Posterior cingulate gyrus (tissue), 11 donors: ENCODE measurements at regions not wholly inside any gene's neighbourhood (a gene's known extent, or its start where the extent isn't known, plus 50 kb on each side); places are given as distances from the start of the nearest gene placed in this dataset.
"Not testable (repeated sequence)": the region's sequence is repeated elsewhere in the genome, so short reads cannot be mapped to it uniquely, and the experiment has no call there.

Experiments
- DNase-seq, 10 donors: peaks; one replicate each; pipeline versions ENCODE4 v3.0.0 to v3.0.0-alpha.2; 2020 to 2021; ENCODE audit warnings: mixed read lengths in 3 of 10
- intact Hi-C: fragments of 100-400 bp; cut with DNase I; formaldehyde crosslinking; loops from one replicate; pipeline ENCODE4 v1.15.1; 2023

DNA sequence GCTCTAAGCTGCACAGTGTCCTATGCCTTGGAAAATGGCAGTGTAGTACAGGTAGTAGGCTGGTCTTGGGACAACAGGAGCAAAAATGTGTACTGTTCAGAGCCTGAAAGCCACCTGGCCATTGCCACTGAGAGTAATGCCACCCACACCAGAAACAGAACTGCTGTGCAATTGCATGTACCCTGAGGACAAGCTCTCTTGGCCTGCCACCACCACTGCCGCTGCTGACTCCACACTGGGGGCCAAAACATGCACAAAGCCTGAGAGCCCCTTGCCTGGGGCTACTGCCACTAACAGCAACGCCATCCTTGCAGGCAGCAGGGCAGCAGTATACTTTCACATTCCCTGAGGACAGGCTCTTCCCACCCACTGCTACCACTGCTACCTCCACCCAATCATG is 251.9 kb upstream of the CDH12 start:
- intact Hi-C loops = no loop called here
- peak in 2 of 10 donors; percentile 17 to 56 for DNase-seq

DNA sequence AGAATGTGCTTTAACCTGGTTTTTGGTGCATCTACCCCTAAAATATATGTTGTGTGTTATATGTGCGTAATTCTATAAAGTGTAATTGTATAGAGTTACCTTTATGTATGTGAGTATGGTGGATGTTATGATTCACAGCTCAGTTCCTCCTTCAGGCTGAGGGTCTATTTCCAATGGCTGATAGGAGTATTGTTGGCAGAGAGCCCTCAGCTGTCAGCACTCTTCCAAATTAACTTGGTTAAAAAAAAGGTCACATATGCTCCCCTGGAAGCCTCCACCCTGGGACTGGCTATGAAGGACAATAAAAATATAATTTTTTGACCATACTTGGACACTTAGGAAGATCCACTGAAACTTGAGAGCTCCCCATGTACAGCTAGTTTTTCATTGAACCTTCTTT is 250.4 kb upstream of the CDH12 start:
- intact Hi-C loops = no loop called here
- no peak for DNase-seq

DNA sequence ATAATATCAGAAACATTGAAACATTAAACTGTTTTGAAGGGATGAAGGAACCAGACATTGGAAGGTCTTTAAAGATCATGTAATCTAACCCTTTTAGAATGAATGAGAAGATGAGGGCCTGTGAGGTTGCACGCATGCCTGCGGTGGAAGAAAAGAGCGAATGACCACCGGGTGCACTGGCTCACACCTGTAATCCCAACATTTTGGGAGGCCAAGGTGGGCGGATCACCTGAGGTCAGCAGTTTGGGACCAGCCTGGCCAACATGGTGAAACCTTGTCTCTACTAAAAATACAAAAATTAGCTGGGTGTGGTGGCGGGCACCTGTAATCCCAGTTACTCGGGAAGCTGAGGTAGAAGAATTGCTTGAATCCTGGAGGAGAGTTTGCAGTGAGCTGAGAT is 242.3 kb upstream of the CDH12 start:
- intact Hi-C loops = not testable (repeated sequence)
- peak in 1 of 10 donors; percentile 51 for DNase-seq

DNA sequence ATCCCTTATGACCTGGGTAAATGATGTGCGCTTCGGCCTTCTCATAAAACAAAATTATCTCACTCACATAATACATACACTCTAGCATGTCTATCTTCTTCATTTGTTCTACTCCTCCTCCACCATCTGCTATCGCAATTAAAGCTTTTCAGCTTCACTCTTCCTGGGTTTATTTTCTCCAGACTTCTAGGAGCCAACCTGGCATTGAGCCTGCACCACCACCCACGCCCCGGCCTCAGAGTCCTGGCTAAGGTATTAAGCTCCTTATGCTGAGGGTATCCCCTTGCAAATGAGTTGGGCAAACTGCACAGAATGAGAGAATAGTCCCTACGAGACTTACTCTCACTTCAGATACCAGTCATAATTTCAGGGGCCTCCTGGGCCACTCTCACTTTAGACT is 236.1 kb upstream of the CDH12 start:
- intact Hi-C loops = no loop called here
- peak in 6 of 10 donors; percentile 27 to 89 (median 68) for DNase-seq

DNA sequence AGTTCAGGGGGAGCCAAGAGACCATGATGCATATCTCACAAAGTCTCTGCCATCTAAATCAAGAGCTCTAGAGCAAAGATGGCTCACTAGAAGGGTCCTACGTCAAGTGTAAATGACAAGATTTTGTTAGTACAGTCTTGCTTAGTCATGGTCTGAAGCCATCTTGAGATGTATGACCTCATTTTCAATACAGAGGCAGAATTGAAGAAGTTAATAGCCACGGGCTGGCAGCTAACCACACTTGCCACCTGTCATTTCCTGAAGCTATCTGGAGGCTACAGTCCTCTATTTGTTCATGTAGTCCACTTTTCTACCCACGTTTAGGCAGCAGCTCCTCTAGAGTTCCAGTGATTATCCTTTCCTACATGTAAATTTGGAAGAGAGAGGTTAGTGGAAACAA is 231.7 kb upstream of the CDH12 start:
- no peak for DNase-seq
- intact Hi-C loops = no loop called here

DNA sequence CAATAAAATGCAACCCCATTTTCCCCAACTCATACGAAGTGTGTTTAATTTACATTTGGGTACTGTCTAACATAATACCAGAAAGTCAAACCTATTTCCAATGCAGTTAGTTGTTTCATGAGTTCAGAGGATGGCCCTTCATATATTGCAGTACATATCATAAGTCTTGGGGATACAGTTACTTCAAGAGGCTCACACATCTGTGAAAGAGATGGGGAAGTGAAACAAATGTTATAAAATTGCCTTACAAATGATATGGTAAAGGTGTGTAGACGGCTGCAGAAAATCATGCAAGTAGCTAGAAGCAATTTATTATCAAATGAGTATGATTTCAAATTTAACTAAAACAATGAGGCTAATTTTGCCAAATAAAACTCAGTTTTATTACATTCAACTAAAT is 219.0 kb upstream of the CDH12 start:
- DNase-seq = no peak
- intact Hi-C loops = no loop called here

DNA sequence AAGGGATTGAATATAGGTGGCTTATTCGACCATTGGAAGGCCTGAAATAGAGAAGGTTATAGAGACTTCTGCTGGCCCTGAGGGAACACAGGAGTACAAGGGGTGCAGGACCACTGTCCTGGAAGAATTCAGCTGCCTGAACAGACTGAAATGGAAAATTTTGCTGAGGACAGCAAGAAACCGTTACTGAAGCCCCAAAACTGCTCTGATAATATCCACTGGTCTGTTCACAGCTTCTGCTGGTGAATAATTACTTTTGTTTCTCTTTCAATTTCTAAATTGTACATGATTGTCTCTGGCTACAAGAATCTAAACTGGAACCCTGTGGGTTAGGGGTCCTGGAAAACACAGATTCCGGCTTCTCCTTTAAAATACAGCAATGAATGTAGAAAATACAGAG is 218.5 kb upstream of the CDH12 start:
- no peak for DNase-seq
- intact Hi-C loops = no loop called here

DNA sequence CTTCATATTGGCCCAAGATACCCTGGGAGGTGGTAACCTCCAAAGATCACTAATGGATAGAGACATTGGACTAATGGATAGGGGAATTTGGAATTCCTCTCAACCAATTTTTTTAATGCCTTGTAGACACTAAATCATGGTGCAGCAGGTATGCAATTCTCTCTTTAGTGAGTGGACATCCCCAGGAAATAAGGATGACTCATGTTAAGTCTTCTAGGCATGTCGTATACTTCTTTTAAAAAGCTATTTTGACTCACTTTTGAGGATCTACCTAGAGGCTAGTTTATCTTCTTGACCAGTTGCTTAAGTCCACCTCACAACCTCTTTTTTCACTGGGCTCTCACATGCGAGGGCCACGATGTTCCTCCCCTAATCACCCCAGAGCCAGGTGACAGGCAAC is 211.6 kb upstream of the CDH12 start:
- no peak for DNase-seq
- intact Hi-C loops = no loop called here

DNA sequence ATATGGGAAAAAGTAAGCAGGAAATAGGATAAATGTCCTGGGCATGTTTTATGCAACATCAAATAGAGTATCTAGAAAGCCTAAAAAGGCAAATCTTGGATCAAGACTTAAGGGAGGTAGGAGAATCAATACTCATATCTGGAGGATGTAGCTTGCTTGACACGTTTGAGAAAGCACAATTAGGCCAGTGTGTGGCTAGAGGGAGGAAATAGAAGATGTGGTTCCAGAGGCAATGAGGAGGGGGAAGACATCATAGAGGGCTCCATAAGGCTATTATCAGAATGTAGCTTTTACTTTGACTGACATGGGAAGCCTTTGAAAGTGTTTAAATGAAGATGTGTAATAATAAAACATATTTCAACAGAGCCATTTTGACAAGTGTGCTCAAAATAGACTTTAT is 200.7 kb upstream of the CDH12 start:
- intact Hi-C loops = no loop called here
- no peak for DNase-seq

DNA sequence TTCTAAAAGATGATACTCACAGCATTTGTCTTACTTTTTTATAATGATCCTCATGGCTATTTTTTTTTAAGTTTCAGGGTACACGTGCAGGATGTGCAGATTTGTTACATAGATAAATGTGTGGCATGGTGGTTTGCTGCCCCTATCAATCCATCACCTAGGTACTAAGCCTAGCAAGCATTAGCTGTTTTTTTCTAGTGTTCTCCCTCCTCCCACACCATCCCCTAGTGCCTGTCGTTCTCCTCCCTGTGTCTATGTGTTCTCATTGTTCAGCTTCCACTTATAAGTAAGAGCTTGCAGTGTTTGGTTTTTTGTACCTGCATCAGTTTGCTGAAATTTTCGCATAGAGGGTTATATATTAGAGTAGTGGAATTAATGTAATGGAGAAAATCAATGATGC is 189.1 kb upstream of the CDH12 start:
- no peak for DNase-seq
- intact Hi-C loops = no loop called here

DNA sequence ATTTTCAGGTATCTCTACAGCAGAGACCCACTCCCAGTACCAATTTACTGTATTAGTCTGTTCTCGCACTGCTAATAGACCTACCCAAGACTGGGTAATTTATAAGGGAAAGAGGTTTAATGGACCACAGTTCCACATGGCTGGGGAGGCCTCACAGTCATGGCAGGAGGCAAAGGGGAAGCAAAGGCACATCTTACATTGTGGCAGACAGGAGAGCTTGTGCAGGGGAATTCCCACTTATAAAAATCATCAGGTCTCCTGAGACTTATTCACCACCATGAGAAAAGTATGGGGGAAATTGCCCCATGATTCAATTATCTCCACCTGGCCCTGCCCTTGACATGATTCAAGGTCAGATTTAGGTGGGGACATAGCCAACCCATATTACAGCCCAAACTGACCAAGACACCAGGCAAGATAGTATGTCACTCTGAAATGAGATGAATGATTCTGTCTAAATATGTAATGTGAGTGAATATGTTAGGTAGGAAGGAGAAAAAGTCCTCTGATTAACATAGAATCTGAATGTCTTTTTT is 182.5 kb upstream of the CDH12 start:
- intact Hi-C loops = no loop called here
- no peak for DNase-seq

DNA sequence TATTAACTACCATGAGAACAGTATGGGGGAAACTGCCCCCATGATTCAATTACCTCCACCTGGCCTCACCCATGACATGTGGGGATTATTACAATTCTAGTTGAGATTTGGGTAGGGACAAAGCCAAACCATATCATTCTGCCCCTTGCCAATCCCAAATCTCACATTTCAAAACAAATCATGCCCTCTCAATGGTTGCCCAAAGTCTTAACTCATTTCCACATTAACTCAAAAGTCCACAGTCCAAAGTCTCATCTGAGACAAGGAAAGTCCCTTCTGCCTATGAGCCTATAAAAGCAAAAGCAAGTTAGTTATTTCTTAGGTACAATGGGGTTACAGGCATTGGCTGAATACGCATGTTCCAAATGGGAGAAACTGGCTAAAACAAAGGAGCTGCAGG is 180.7 kb upstream of the CDH12 start:
- intact Hi-C loops = no loop called here

DNA sequence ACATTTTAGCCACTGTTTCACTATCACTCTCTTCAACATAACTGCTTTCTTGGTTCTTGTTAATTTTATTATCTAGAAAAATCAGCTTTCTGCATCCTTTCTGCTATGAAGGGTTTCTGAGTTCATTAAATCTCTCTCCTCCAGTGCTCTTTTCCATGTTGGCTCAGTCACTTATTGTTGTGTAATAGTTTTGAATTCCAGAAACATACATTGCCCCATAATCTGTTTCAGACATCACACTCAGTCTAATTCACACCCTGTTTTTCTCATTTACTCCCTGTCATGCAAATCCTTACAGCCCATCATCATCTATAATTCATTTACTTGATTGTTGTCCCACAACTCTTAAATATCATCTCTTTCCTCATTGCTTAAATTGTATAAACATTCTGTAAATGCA is 176.1 kb upstream of the CDH12 start:
- no peak for DNase-seq

More for the DNA sequence above, 180.7 kb upstream of the CDH12 start:
- DNase-seq = no peak

DNA sequence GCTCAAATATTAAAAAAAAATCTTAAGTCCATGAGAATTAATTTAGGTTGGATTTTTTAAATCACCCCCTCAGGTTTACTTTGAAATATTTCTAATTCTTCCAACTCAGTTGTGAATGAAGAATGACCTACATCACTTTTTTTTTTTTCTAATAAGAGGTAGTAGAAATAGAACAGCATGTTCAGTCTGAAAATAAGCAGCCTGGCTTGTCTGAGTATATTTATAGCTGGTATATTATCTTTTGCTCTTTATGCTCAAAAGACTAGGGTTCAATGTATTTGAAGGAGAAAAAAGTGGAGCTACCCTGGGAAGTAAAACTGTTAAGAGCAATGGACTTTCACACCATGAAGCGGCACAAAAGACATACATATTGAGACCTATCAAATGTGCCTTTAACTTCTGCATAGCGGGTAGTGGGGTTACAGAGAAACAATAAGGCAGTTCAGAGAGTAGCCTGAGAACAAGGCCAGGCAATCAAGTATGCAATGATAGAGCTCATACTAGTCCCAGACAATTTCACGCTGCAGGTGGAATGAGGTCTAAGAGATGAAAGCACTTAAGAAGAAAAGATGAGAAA is 175.4 kb upstream of the CDH12 start:
- intact Hi-C loops = no loop called here
- DNase-seq = no peak

More for the DNA sequence above, 176.1 kb upstream of the CDH12 start:
- intact Hi-C loops = no loop called here

DNA sequence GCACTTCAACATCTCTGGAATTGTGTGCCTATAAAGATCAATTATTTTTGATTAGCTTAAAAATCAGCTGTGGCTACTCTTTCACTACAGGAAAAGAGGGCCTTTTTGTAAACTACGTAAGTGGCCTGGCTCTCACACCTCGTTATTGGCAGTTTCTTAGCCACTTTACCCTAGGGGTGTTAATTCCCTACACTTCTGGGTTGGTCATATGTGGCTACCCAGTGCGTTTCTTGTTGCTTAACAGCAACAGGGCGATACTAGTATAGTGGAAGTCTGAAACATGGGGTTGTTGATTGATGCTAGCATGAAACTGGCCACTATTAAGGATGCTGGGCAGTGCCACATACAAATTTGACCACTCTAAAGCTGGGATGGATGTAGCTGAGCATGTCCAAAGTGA is 174.7 kb upstream of the CDH12 start:
- intact Hi-C loops = no loop called here

DNA sequence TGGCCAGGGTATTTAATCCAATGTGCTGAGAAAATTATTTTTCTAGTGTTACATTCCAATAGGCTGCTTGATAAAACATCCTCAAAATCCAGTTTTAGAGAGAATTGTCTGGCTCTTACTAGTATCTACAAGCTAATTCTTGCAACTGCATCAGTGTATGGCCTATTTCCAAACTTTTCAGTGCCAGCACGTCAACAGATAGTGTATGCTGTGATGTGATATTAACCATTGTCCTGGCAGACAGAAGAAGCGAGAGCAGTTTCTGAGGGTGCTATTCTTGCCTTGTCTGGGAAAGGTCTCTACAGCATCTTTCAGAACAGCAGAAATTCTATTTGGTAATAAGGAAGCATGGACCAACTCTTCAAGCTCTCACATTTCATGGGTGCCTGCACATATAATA is 174.2 kb upstream of the CDH12 start:
- DNase-seq = no peak
- intact Hi-C loops = no loop called here

More for the DNA sequence above, 174.7 kb upstream of the CDH12 start:
- no peak for DNase-seq

DNA sequence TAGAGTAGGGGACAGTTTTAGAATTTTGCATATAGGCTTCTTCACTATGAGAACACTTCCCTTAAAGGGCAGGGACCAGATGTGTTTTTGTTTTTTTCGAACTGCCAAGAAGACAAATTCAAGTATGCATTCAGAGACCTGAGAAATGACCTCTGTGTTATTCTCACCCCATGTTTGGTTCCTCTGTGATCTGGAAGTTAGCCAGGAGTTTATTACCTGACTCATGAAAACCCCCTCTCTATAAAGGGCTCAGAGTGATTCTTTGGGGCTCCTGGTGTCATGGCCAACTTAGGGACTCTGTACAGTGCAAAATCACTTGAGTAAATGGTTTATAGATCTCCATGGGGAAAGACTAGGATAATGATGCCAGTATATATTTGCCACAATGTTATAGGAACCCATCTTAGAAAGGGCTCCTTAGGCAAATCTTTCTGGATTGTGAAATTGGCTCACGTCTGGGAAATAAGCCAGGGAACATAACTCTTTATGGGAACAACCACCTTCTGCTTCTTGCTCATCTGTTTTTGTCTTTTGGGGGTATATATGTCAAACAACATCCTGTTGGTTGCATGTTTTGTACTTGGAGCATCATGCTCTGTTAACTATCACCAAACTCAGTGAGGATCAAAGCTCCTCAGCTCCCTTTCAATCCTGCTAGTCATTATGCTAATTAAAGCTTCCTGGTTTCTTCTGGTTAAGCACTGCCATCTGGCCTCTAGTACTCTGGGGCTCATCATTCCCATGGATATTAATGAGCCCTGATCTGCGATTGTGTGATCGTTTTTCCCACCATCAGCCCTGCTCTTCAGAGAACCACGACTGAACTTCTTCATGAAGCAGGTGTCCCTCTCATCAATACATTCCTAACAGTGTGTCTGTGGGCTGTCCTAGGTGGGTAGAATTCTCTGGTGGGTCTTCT is 173.4 kb upstream of the CDH12 start:
- intact Hi-C loops = no loop called here
- DNase-seq = no peak

DNA sequence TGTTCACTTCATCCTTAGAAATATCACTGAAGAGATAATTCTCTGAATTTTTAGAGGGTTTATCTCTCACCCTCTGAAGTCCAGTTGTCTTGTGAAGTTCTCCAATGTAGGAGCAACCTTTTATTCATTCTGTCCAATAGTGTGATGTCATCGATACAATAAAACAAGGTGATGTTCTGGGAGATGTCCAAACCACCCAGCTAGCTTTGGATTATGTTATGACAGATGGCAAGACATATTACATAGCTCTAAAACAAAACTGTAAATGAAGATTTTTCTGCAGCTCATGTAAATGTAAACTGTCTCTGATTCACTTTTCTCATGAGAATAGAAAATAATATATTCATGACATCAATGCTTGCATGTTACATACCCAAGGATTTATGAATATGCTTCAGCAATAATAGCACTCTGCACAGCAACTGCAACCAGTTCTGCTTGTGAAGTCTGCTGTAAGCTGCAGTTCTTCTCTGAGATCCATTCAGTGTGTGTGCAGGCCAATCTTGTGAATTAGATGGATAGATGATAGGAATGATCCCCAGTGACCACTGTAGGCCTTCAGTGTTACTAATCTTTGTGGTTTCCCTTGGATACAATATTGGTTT is 172.6 kb upstream of the CDH12 start:
- no peak for DNase-seq
- intact Hi-C loops = no loop called here

DNA sequence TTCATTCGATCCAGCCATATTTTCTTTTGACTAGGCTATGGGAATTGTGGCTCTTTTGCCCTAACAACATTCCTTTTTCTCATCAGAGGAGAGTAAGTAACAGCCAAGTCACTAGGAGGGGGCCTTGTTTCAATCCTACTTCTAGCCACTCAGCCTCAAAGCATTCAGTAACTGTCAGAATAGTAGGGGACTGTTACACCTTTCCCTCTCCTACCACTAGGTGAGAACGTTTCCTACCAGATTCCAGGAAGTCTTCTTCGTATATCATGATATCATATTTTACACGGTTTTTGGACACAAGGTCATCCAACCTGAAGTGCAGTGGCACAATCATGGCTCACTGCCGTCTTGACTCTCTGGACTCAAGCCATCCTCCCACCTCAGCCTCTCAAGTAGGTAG is 171.3 kb upstream of the CDH12 start:
- intact Hi-C loops = no loop called here
- DNase-seq = no peak

DNA sequence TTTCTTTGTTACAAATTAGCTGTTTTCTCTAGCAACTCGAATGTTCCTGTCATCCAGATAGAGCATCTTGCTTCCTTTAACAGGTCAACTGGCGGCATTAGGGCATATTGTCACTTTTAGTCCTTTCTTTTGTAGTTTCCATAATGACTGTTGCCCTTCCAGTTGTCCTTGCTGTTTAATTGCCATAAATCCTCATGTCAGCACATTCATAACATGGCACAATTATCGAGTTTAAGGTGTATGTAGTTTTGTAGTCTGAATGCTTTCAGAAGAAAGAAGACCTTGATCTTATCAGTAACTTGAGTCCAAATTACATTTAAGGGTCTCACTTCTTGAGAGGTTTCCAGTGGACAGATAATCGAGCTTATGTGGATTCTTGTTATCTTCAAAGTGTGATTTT is 161.7 kb upstream of the CDH12 start:
- intact Hi-C loops = no loop called here
- no peak for DNase-seq

DNA sequence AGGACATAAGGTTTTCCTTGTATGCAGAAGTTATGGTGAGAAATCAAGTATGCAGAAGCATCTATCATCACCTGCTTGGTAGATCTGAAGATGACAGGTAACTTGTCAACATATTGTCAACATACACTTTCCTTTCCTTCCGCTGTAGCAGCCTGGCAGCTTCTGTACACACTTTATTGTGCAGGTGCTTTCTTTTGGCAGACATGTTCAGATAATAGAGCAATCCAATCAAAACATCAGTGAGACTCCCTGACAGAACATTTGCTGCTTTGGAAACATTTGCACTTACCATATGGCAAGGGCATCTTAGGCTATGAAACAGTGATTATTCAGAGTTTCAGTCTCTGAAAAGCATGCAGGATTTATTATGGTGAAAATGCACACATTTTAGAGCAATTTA is 161.1 kb upstream of the CDH12 start:
- intact Hi-C loops = no loop called here

More for the DNA sequence above, 161.1 kb upstream of the CDH12 start:
- DNase-seq = no peak
